HG03066 (cell line): ENCODE measurements at regions not wholly inside any gene's neighbourhood (a gene's known extent, or its start where the extent isn't known, plus 50 kb on each side); places are given as distances from the start of the nearest gene placed in this dataset.
"Not testable (repeated sequence)": the region's sequence is repeated elsewhere in the genome, so short reads cannot be mapped to it uniquely, and the experiment has no call there.

Experiments
- ATAC-seq: cut with Tn5 transposase; IDR thresholded peaks from one replicate; pipeline ENCODE4 v1.9.1; 2021; ENCODE audit warnings: low read depth; ENCODE audit not compliant: unreplicated experiment

GRCh38 chr14:48747561-48748089 lies 838.6 kb downstream of the RPS29 start:
- no peak for ATAC-seq

GRCh38 chr14:48744202-48744601 lies 842.0 kb downstream of the RPS29 start:
- ATAC-seq: no peak

GRCh38 chr14:48738186-48738925 lies 847.8 kb downstream of the RPS29 start:
- ATAC-seq: no peak

GRCh38 chr14:48735607-48736006 lies 850.6 kb downstream of the RPS29 start:
- no peak for ATAC-seq

GRCh38 chr14:48731260-48731659 lies 854.9 kb downstream of the RPS29 start:
- no peak for ATAC-seq

GRCh38 chr14:48726080-48726642 lies 860.0 kb downstream of the RPS29 start:
- no peak for ATAC-seq

GRCh38 chr14:48725051-48725734 lies 861.0 kb downstream of the RPS29 start:
- ATAC-seq: no peak

- no peak for ATAC-seq
Measured at GRCh38 chr14:48723841-48724495, 862.2 kb downstream of the RPS29 start.

- no peak for ATAC-seq
Measured at GRCh38 chr14:48714366-48714765, 871.8 kb downstream of the RPS29 start.

- ATAC-seq: no peak
Measured at GRCh38 chr14:48710133-48710532, 876.0 kb downstream of the RPS29 start.

GRCh38 chr14:48709277-48709785 lies 876.8 kb downstream of the RPS29 start:
- ATAC-seq: no peak

GRCh38 chr14:48704639-48705038 lies 881.5 kb downstream of the RPS29 start:
- no peak for ATAC-seq

- ATAC-seq: no peak
Measured at GRCh38 chr14:48703728-48704467, 882.3 kb downstream of the RPS29 start.

GRCh38 chr14:48697362-48697761 lies 888.8 kb downstream of the RPS29 start:
- ATAC-seq: not testable (repeated sequence)

GRCh38 chr14:48693793-48694192 lies 892.4 kb downstream of the RPS29 start:
- no peak for ATAC-seq

GRCh38 chr14:48690349-48690748 lies 895.8 kb downstream of the RPS29 start:
- ATAC-seq: no peak

- ATAC-seq: no peak
Measured at GRCh38 chr14:48686650-48687049, 899.5 kb downstream of the RPS29 start.

- no peak for ATAC-seq
Measured at GRCh38 chr14:48672506-48672905, 913.7 kb downstream of the RPS29 start.

- ATAC-seq: no peak
Measured at GRCh38 chr14:48670939-48671338, 915.2 kb downstream of the RPS29 start.
